GM12872 (cell line): ENCODE measurements at regions not wholly inside any gene's neighbourhood (a gene's known extent, or its start where the extent isn't known, plus 50 kb on each side); places are given as distances from the start of the nearest gene placed in this dataset.

ENCODE experiments used
- CTCF ChIP-seq: IDR thresholded peaks from 3 replicates; pipeline ENCODE4 v1.5.1; 2011; ENCODE audit warnings: low read depth, mild to moderate bottlenecking, low read length, moderate library complexity; ENCODE audit not compliant: insufficient read depth

GRCh38 chrX:46447384-46447783, 97.8 kb downstream of the ZNF674 start:
- TF ChIP-seq CTCF: no peak

DNA sequence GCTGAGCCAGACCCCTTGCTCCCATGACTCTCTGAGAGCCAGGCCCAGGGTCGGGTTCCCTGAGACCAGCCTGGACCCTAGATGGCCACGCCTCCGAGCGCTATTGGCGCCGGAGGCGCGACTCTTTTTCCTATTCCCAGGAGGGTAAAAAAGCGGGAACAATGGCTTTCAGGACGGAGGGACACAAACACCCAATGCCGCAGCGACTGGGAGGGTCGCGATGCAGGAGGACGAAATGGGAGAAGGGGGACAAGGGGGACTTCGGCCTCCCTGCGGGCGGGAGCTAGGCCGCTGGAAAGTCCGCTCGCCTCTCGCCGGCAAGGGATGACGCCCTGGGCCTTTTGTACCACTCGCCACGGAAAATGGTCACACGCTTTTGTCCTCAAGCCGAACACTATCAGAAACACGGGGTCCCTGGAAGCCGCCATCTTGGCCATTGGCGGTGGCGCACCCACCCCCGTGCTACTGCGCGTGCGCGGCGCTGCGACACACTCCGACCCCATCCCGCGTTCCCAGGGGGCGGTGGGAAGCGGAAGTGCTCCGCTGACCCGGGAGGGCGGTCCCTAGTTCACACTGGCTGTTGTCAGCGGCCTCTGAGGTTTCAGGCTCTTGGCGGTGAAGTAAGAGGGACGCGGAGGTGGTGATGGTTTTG, 98.4 kb downstream of the ZNF674 start:
- TF ChIP-seq CTCF: no peak

DNA sequence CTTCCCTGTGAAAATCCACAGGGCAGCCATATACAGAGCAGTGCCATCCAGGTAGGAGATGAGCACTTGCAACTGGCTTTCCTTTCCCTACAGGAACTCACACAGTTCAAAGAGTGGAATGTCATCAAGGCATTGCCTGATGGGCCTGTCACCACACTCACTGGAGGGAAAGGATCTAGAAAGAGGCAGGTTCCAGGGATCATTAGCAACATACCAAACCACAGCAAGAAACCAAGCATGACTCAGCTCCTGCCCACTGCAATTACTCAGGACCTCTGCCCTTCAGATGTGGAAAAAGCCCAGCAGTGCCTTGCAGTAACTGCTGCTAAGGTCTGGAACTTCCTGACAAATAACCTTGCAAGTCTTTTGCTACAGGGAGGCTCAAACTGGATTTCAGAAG, 101.2 kb downstream of the ZNF674 start:
- TF ChIP-seq CTCF: no peak

DNA sequence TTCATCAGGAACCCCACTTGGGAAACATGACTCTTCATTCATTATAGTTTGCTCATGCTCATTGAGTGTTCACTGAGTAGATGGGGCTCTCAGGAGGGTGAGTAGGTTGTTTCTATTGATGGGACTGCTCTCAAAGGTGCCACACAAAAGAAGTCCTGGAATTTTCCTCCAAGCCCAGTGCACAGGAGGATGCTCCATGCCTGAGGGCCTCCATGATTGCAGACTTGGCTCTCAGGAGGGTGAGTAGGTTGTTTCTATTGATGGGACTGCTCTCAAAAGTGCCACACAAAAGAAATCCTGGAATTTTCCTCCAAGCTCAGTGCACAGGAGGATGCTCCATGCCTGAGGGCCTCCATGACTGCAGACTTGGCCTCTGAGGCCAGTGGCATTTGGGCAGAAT, 108.5 kb downstream of the ZNF674 start:
- TF ChIP-seq CTCF: no peak

DNA sequence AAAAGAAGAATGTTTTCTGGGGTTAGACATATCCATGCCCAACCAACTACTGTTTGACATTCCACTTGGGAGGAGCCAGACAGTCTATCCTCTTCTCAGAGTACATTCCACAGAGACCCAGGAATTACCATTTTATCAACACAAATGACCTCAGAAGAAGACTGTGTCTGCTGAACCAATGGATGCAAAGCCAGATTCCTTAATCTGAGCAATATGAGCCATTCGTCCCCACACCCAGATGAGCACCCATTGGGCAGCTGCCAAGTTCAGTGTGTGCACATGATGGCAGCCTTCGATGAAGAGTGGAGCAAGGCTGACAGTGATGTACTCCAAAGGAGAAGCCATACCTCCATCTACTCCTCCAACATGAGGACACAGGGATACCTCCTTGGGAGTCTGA, 111.3 kb downstream of the ZNF674 start:
- no peak for TF ChIP-seq CTCF

- TF ChIP-seq CTCF: peak; percentile 64
Measured at GRCh38 chrX:46408553-46409407, 136.4 kb downstream of the ZNF674 start.

DNA sequence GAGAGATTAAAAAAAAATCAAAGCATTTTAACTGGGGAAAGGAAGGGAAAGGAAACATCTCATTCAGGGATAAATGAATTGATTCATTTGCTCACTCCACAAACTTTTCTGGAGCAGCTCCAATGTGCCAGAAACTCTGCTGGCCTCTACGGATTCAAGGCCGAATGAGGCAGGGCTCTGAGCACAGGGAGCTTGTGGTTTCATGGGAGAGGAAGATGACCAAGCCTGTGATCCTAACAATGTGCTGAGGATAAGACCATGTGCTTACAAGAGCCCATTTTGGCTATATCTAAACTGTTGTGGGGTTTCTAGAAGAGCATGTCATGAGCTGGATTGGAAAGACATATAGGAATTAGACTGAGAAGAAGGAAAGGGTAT, 137.5 kb downstream of the ZNF674 start:
- TF ChIP-seq CTCF: no peak
